ENCODE measurements at regions not wholly inside any gene's neighbourhood (a gene's known extent, or its start where the extent isn't known, plus 50 kb on each side); places are given as distances from the start of the nearest gene placed in this dataset.

- H3K27me3 ChIP-seq = no peaks in the 10 kb centered on the region
- no peak overlapping the region for H3K4me3 ChIP-seq
- DNase-seq = peak in 2 of 3 donors; percentile 61
- no peak overlapping the region for H3K27ac ChIP-seq
- H3K36me3 ChIP-seq = no peaks in the 10 kb centered on the region
- H3K9me3 ChIP-seq = no peaks in the 10 kb centered on the region
- TF ChIP-seq POLR2A (IDR thresholded peaks at IDR 0.05) = no peak
- TF ChIP-seq, protein P1, sequence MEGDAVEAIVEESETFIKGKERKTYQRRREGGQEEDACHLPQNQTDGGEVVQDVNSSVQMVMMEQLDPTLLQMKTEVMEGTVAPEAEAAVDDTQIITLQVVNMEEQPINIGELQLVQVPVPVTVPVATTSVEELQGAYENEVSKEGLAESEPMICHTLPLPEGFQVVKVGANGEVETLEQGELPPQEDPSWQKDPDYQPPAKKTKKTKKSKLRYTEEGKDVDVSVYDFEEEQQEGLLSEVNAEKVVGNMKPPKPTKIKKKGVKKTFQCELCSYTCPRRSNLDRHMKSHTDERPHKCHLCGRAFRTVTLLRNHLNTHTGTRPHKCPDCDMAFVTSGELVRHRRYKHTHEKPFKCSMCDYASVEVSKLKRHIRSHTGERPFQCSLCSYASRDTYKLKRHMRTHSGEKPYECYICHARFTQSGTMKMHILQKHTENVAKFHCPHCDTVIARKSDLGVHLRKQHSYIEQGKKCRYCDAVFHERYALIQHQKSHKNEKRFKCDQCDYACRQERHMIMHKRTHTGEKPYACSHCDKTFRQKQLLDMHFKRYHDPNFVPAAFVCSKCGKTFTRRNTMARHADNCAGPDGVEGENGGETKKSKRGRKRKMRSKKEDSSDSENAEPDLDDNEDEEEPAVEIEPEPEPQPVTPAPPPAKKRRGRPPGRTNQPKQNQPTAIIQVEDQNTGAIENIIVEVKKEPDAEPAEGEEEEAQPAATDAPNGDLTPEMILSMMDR (IDR thresholded peaks at IDR 0.05) = peak in 4 of 6 experiments; percentile 47 to 68 (median 66)
- H3K4me1 ChIP-seq = peaks cover 0 to 4% (median 0%) of the 10 kb centered on the region in 4 donors
These were observed 222.2 kb downstream of the C1D start for GRCh38 chr2:67840460-67841068.

GRCh38 chr2:67841711-67842110 is 221.1 kb downstream of the C1D start:
- no peak overlapping the region for H3K27ac ChIP-seq
- H3K4me1 ChIP-seq = peaks cover 0 to 11% (median 0%) of the 10 kb centered on the region in 4 donors
- no peak overlapping the region for H3K4me3 ChIP-seq
- no peaks in the 10 kb centered on the region for H3K9me3 ChIP-seq
- no peaks in the 10 kb centered on the region for H3K36me3 ChIP-seq
- TF ChIP-seq, protein P1 (IDR thresholded peaks at IDR 0.05) = no peak
- no peak for TF ChIP-seq POLR2A (IDR thresholded peaks at IDR 0.05)
- H3K27me3 ChIP-seq = no peaks in the 10 kb centered on the region
- DNase-seq = no peak

- no peak for DNase-seq
- no peaks in the 10 kb centered on the region for H3K36me3 ChIP-seq
- H3K27me3 ChIP-seq = no peaks in the 10 kb centered on the region
- peaks cover 0 to 11% (median 0%) of the 10 kb centered on the region in 4 donors for H3K4me1 ChIP-seq
- no peaks in the 10 kb centered on the region for H3K9me3 ChIP-seq
- no peak overlapping the region for H3K4me3 ChIP-seq
- H3K27ac ChIP-seq = no peak overlapping the region
- no peak for TF ChIP-seq POLR2A (IDR thresholded peaks at IDR 0.05)
- TF ChIP-seq, protein P1 (IDR thresholded peaks at IDR 0.05) = no peak
These were observed 220.3 kb downstream of the C1D start for GRCh38 chr2:67842375-67842959.

GRCh38 chr2:67844024-67844540 is 218.7 kb downstream of the C1D start:
- no peak for TF ChIP-seq POLR2A (IDR thresholded peaks at IDR 0.05)
- TF ChIP-seq, protein P1 (IDR thresholded peaks at IDR 0.05) = no peak
- H3K27me3 ChIP-seq = no peaks in the 10 kb centered on the region

DNA sequence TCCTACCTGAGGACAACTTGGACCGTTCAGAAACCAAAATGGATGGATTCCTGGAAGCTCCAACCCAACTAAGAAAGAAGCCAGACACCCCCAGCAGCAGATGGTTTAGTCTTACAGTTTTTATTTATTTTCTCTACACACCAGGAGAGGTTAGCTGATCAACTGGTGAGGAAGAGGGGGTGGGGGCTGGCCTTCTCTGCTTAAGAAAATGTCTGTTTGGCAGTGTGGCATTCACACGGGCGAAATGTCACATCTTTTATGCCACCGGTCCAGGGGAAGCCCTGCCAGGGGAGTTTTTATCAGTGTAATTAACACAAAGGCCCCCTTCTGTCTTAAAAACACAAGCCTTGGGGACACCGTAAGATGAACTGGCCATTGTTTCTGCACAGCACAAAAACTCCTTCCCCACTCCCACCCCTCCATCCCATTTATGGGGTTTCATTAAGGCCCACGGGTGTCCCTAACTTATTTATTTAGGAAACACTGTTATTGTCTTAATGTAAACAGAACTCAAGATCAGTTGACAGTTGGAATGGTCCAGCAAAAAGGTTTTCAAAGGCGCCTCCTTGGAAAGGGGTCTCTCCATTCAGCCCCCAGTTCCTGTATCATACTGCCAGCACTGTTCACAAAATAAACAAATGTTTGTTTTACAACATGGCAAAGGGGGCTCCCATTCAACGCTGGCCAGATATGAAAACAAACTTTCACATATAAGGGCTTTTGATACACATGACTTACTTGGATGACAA is 217.0 kb downstream of the C1D start:
- no peak for TF ChIP-seq POLR2A (IDR thresholded peaks at IDR 0.05)
- TF ChIP-seq, protein P1 (IDR thresholded peaks at IDR 0.05) = no peak
- no peak overlapping the region for H3K27ac ChIP-seq
- H3K4me1 ChIP-seq = peaks cover 0 to 11% (median 0%) of the 10 kb centered on the region in 4 donors
- no peak overlapping the region for H3K4me3 ChIP-seq
- H3K36me3 ChIP-seq = no peaks in the 10 kb centered on the region
- no peaks in the 10 kb centered on the region for H3K9me3 ChIP-seq
- no peak for DNase-seq
- H3K27me3 ChIP-seq = no peaks in the 10 kb centered on the region

More at GRCh38 chr2:67844024-67844540, 218.7 kb downstream of the C1D start:
- no peak for DNase-seq
- no peaks in the 10 kb centered on the region for H3K9me3 ChIP-seq
- H3K4me3 ChIP-seq = no peak overlapping the region
- peaks cover 0 to 11% (median 0%) of the 10 kb centered on the region in 4 donors for H3K4me1 ChIP-seq
- H3K36me3 ChIP-seq = no peaks in the 10 kb centered on the region
- no peak overlapping the region for H3K27ac ChIP-seq
